ENCODE measurements at regions not wholly inside any gene's neighbourhood (a gene's known extent, or its start where the extent isn't known, plus 50 kb on each side); places are given as distances from the start of the nearest gene placed in this dataset.

GRCh38 chr11:127644366-127644765 lies 643.8 kb upstream of the KIRREL3 start:
- no peak for DNase-seq (ENCODE audit: low spot score)

GRCh38 chr11:127643268-127644058 lies 642.9 kb upstream of the KIRREL3 start:
- no peak for DNase-seq (ENCODE audit: low spot score)

GRCh38 chr11:127640561-127641451 lies 640.2 kb upstream of the KIRREL3 start:
- DNase-seq (ENCODE audit: low spot score), result no peak

- DNase-seq (ENCODE audit: low spot score), result no peak
Measured at GRCh38 chr11:127639916-127640315, 639.3 kb upstream of the KIRREL3 start.

- no peak for DNase-seq (ENCODE audit: low spot score)
Measured at GRCh38 chr11:127632976-127633680, 632.6 kb upstream of the KIRREL3 start.

- DNase-seq (ENCODE audit: low spot score), result no peak
Measured at GRCh38 chr11:127632546-127632945, 632.0 kb upstream of the KIRREL3 start.

- DNase-seq (ENCODE audit: low spot score), result no peak
Measured at GRCh38 chr11:127631974-127632373, 631.4 kb upstream of the KIRREL3 start.

GRCh38 chr11:127629200-127629599 lies 628.6 kb upstream of the KIRREL3 start:
- DNase-seq (ENCODE audit: low spot score), result no peak

- no peak for DNase-seq (ENCODE audit: low spot score)
Measured at GRCh38 chr11:127628458-127628785, 627.9 kb upstream of the KIRREL3 start.

GRCh38 chr11:127627629-127628457 lies 627.3 kb upstream of the KIRREL3 start:
- no peak for DNase-seq (ENCODE audit: low spot score)

- no peak for DNase-seq (ENCODE audit: low spot score)
Measured at GRCh38 chr11:127627204-127627603, 626.6 kb upstream of the KIRREL3 start.

GRCh38 chr11:127625402-127625801 lies 624.8 kb upstream of the KIRREL3 start:
- no peak for DNase-seq (ENCODE audit: low spot score)

GRCh38 chr11:127624306-127624856 lies 623.8 kb upstream of the KIRREL3 start:
- no peak for DNase-seq (ENCODE audit: low spot score)

GRCh38 chr11:127622686-127623085 lies 622.1 kb upstream of the KIRREL3 start:
- no peak for DNase-seq (ENCODE audit: low spot score)

GRCh38 chr11:127620671-127621070 lies 620.1 kb upstream of the KIRREL3 start:
- no peak for DNase-seq (ENCODE audit: low spot score)

- no peak for DNase-seq (ENCODE audit: low spot score)
Measured at GRCh38 chr11:127619946-127620345, 619.4 kb upstream of the KIRREL3 start.

- no peak for DNase-seq (ENCODE audit: low spot score)
Measured at GRCh38 chr11:127618721-127619120, 618.2 kb upstream of the KIRREL3 start.

GRCh38 chr11:127616158-127616557 lies 615.6 kb upstream of the KIRREL3 start:
- no peak for DNase-seq (ENCODE audit: low spot score)

GRCh38 chr11:127612607-127613006 lies 612.0 kb upstream of the KIRREL3 start:
- no peak for DNase-seq (ENCODE audit: low spot score)

- no peak for DNase-seq (ENCODE audit: low spot score)
Measured at GRCh38 chr11:127609025-127609773, 608.6 kb upstream of the KIRREL3 start.
